K562 (cell line): ENCODE measurements at regions not wholly inside any gene's neighbourhood (a gene's known extent, or its start where the extent isn't known, plus 50 kb on each side); places are given as distances from the start of the nearest gene placed in this dataset.

Experiments
- ATAC-seq: fragments of 200-7000 bp; cut with Tn5 transposase; 3 replicates; pipeline ENCODE4 v1.9.1; 2020; ENCODE audit warnings: moderate library complexity
- BruUV-seq: library from RNA; stranded (reverse); fragments of 400-500 nt; replicated peaks from 2 replicates; lab custom pipeline; 2021; lab: Mats Ljungman, UMichigan
- CTCF ChIA-PET: fragments of 300-600 bp; formaldehyde crosslinking; extraction: SDS; loops from one replicate; lab custom pipeline; 2021; ENCODE audit warnings: low intra/inter-chr PET ratio; lab: Yijun Ruan, JAX
- POLR2A ChIA-PET: fragments of 300-600, 350-650 bp; sonication (Branson Sonifier 250); formaldehyde crosslinking; extraction: SDS; loops from one replicate; lab custom pipeline; 2021; ENCODE audit warnings: antibody characterized with exemption, inconsistent platforms; lab: Yijun Ruan, JAX
- DNase-seq, 4 experiments: peaks; one replicate each; pipeline versions ENCODE4 v3.0.0 to v3.0.0-alpha.2; 2011 to 2018; ENCODE audit warnings: low spot score in 3 of 4, mixed read lengths in 3 of 4; ENCODE audit errors: extremely low read depth in 1 of 4
- FAIRE-seq: peaks from 2 replicates; lab custom pipeline; 2011; peaks lifted over from hg19 to GRCh38; lab: Jason Lieb, UNC
- H2AFZ ChIP-seq: 2 replicates; pipeline ENCODE4 v1.6.0; 2011; ENCODE audit warnings: low read depth, low read length, control low read depth, inconsistent platforms
- H3K27ac ChIP-seq: fragments of 200-600 bp; 3 replicates; pipeline ENCODE4 v1.8.0; 2011; ENCODE audit warnings: low read depth, mild to moderate bottlenecking, control low read depth, inconsistent platforms, low read length, moderate library complexity, mixed read lengths; ENCODE audit errors: extremely low read depth
- H3K27me3 ChIP-seq, 2 experiments: fragments of 300-600 bp in 1 of 2; 2 replicates in 1 of 2; 3 replicates in 1 of 2; pipeline versions ENCODE4 v1.6.0 to v1.8.0; 2011; ENCODE audit warnings: inconsistent platforms in 2 of 2, low read length in 2 of 2, mild to moderate bottlenecking in 1 of 2, mixed read lengths in 1 of 2, moderate library complexity in 1 of 2; ENCODE audit not compliant: control insufficient read depth in 2 of 2, insufficient read depth in 2 of 2
- H3K36me3 ChIP-seq: fragments of 300-600 bp; 3 replicates; pipeline ENCODE4 v1.8.0; 2011; ENCODE audit warnings: mild to moderate bottlenecking, low read length, inconsistent platforms; ENCODE audit not compliant: control insufficient read depth, insufficient read depth
- H3K4me1 ChIP-seq, 2 experiments: fragments of 200-600 bp in 1 of 2; replicated peaks in 1 of 2; 2 replicates in 1 of 2; 3 replicates in 1 of 2; pipeline versions ENCODE4 v1.5.1 to v1.8.0; 2011; ENCODE audit warnings: inconsistent platforms in 2 of 2, low read length in 2 of 2, mild to moderate bottlenecking in 1 of 2, mixed read lengths in 1 of 2, moderate library complexity in 1 of 2; ENCODE audit not compliant: control insufficient read depth in 2 of 2, insufficient read depth in 2 of 2
- H3K4me2 ChIP-seq: 2 replicates; pipeline ENCODE4 v1.6.1; 2011; ENCODE audit warnings: low read length, control low read depth, inconsistent platforms, mixed read lengths; ENCODE audit not compliant: insufficient read depth
- H3K4me3 ChIP-seq: fragments of 200-600 bp; sonication (generic), shearing (Covaris generic); 2 replicates; pipeline ENCODE4 v1.5.1; 2016; ENCODE audit warnings: control low read depth, inconsistent platforms
- H3K79me2 ChIP-seq: fragments of 200-600 bp; 3 replicates; pipeline ENCODE4 v1.8.0; 2011; ENCODE audit warnings: low read length, inconsistent platforms; ENCODE audit not compliant: control insufficient read depth, insufficient read depth
- H3K9ac ChIP-seq, 2 experiments: 2 replicates each; pipeline versions ENCODE4 v1.6.0 to v1.6.1; 2011; ENCODE audit warnings: low read depth in 2 of 2, low read length in 2 of 2, control low read depth in 1 of 2, inconsistent platforms in 1 of 2, mild to moderate bottlenecking in 1 of 2, mixed read lengths in 1 of 2; ENCODE audit not compliant: insufficient read depth in 1 of 2
- H3K9me1 ChIP-seq: one replicate; pipeline ENCODE4 v1.6.0; 2011; ENCODE audit warnings: inconsistent platforms, mild to moderate bottlenecking, low read length, moderate library complexity; ENCODE audit not compliant: control insufficient read depth, insufficient read depth
- H3K9me3 ChIP-seq: replicated peaks from 2 replicates; pipeline ENCODE4 v1.5.1; 2011; ENCODE audit warnings: low read depth, low read length, inconsistent platforms; ENCODE audit not compliant: control insufficient read depth, insufficient read depth
- H4K20me1 ChIP-seq: replicated peaks from 2 replicates; pipeline ENCODE4 v1.6.1; 2011; ENCODE audit warnings: low read length, inconsistent platforms, mixed read lengths; ENCODE audit not compliant: control insufficient read depth, insufficient read depth
- CBX2 ChIP-seq: fragments of 200-600 bp; sonication (generic); IDR thresholded peaks from one replicate; pipeline ENCODE4 v1.6.1; 2012; ENCODE audit warnings: mild to moderate bottlenecking, low read length, inconsistent platforms; ENCODE audit not compliant: insufficient read depth, poor library complexity, severe bottlenecking
- FIP1L1 ChIP-seq: fragments of 200-400 bp; formaldehyde crosslinking; IDR thresholded peaks from 2 replicates; pipeline ENCODE4 v1.6.1; 2018; ENCODE audit warnings: mild to moderate bottlenecking, low read depth, low read length; ENCODE audit not compliant: poor library complexity, severe bottlenecking
- GATA2 ChIP-seq: sonication (generic); formaldehyde crosslinking; IDR thresholded peaks from 2 replicates; pipeline ENCODE4 v1.4.0; 2020; ENCODE audit warnings: mild to moderate bottlenecking, missing genetic modification reagents
- ILK ChIP-seq: fragments of 450-650 bp; IDR thresholded peaks from 2 replicates; pipeline ENCODE4 v1.6.1; 2016; ENCODE audit warnings: missing genetic modification characterization, low read depth, mild to moderate bottlenecking, missing compliant biosample characterization, moderate library complexity, borderline replicate concordance
- KDM5B ChIP-seq: fragments of 200-600 bp; sonication (generic); IDR thresholded peaks from 2 replicates; pipeline ENCODE4 v1.6.1; 2012; ENCODE audit warnings: low read depth, mild to moderate bottlenecking, moderate library complexity, low read length, control low read depth, inconsistent platforms; ENCODE audit not compliant: insufficient replicate concordance
- NR3C1 ChIP-seq: sonication (generic); formaldehyde crosslinking; IDR thresholded peaks from 2 replicates; pipeline ENCODE4 v1.8.1; 2022; ENCODE audit warnings: missing genetic modification reagents
- RBM34 ChIP-seq: fragments of 200-400 bp; formaldehyde crosslinking; IDR thresholded peaks from 2 replicates; pipeline ENCODE4 v1.6.1; 2018; ENCODE audit warnings: low read length, borderline replicate concordance; ENCODE audit not compliant: insufficient read depth
- RHOXF2B ChIP-seq: fragments of 250-450 bp; sonication (Bioruptor Pico); conservative IDR thresholded peaks from 2 replicates; pipeline ENCODE4 v1.5.1; 2021
- STAT5B ChIP-seq: fragments of 250-450 bp; sonication (Bioruptor Pico); IDR thresholded peaks from 2 replicates; pipeline ENCODE4 v1.8.0; 2021; ENCODE audit warnings: mild to moderate bottlenecking, inconsistent platforms
- ZBTB1 ChIP-seq: sonication (generic); formaldehyde crosslinking; IDR thresholded peaks from 2 replicates; pipeline ENCODE4 v1.8.1; 2023; ENCODE audit warnings: missing genetic modification reagents, low read depth, mild to moderate bottlenecking, borderline replicate concordance
- ZNF274 ChIP-seq: IDR thresholded peaks from 2 replicates; pipeline ENCODE4 v1.6.1; 2011; ENCODE audit warnings: low read depth, mild to moderate bottlenecking, low read length, moderate library complexity, borderline replicate concordance
- ZNF436 ChIP-seq: fragments of 250-450, 450-650 bp; sonication (Bioruptor Pico); formaldehyde crosslinking; IDR thresholded peaks from 2 replicates; pipeline ENCODE4 v1.7.0; 2020; ENCODE audit warnings: mild to moderate bottlenecking
- WGBS: fragments of 100-300 bp; shearing (Covaris generic); methylation state at CpG from one replicate; pipeline ENCODE4 v1.1.6; 2016; ENCODE audit warnings: low coverage, mixed read lengths; ENCODE audit not compliant: insufficient coverage; ENCODE audit errors: missing lambda C conversion rate; 5-methylcytosine and 5-hydroxymethylcytosine counted together
- in situ Hi-C: fragments of 300-500 bp; cut with MboI; formaldehyde crosslinking; loops from 4 replicates; pipeline ENCODE4 v1.15.0; 2018; ENCODE audit warnings: inconsistent platforms, mixed read lengths
- intact Hi-C: fragments of 100-400 bp; cut with micrococcal nuclease; formaldehyde crosslinking; loops from 2 replicates; pipeline ENCODE4 v1.14.2; 2022
- TF ChIP-seq, protein P1 (sequence below), 2 experiments: fragments of 450-650 bp in 1 of 2; sonication (generic) in 1 of 2; formaldehyde crosslinking; conservative IDR thresholded peaks; 2 replicates each; pipeline versions ENCODE4 v1.4.0 to v1.8.1; 2020 to 2022; ENCODE audit warnings: mild to moderate bottlenecking in 1 of 2, missing genetic modification reagents in 1 of 2
- TF ChIP-seq, protein P2 (sequence below): fragments of 250-450 bp; sonication (Bioruptor Pico); IDR thresholded peaks from 2 replicates; pipeline ENCODE4 v1.8.0; 2021; ENCODE audit warnings: borderline replicate concordance, mild to moderate bottlenecking, moderate library complexity; ENCODE audit not compliant: poor library complexity, severe bottlenecking
- TF ChIP-seq, protein P3 (sequence below): fragments of 450-650 bp; IDR thresholded peaks from 2 replicates; pipeline ENCODE4 v1.6.1; 2016; ENCODE audit warnings: mild to moderate bottlenecking
- TF ChIP-seq, protein P4 (sequence below), 2 experiments: fragments of 450-650 bp; IDR thresholded peaks; 2 replicates each; pipeline ENCODE4 v1.6.1; 2016

DNA sequence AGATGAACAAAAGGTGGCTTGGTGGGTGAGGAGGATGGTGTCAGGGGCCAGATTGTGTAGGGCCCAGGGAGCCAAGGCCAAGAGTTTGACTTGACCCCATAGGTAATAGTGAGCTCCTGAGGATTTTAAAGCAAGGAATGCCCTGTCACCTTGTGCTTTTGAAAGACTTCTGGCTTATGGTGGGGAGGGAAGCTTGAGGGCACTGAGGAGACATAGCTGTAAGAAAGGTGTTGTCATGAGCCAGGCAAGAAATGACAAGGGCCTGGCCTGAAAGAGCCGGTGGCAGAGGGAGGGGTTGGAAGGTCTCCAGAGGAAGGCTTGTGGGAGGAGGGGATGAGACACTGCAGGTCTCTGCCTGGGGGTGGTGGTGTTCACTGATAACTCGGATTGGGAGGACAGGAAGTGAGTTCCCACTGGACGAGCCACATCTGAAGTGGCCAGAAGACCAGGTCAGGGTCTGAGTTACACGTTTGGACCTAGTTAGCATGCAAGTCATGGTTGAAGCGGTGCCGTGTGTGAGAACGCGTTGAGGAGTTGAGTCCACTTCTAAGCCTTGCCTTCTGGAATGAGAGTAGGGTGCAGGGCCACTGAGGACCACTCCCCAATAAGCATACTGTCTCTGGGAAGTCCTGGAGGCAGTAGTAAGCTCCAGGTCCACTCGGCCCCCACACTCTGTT, 64.3 kb downstream of the TET3 start:
- Histone ChIP-seq H2AFZ (peak overlapping the region; percentile 70), H3K79me2 (peaks cover 59% of the 10 kb centered on the region), H3K4me1 (peaks cover 41 to 57% of the 10 kb centered on the region in 2 experiments), H3K9me1 (peaks cover 5% of the 10 kb centered on the region), H3K4me3 (no peak overlapping the region; the same call in 1 of the 2 replicates), H3K4me2 (peak overlapping the region; percentile 85), H4K20me1 (no peaks in the 10 kb centered on the region), H3K36me3 (peaks cover 38% of the 10 kb centered on the region), H3K9ac (peak overlapping the region; percentile 71 to 72; a peak in 3 of 4 replicates), H3K9me3 (no peaks in the 10 kb centered on the region), H3K27ac (peak overlapping the region; percentile 95), H3K27me3 (no peaks in the 10 kb centered on the region)
- no TSS peak for BruUV-seq
- 0% methylated on average over 9 of the region's 9 CpGs for WGBS
- peak; percentile 95 for ATAC-seq
- ChIA-PET CTCF (no interaction called here), POLR2A (interaction anchor here (0.6 to 1.4 kb wide), 9 partner anchors 10 to 209 kb away, joined by 3 to 5 read pairs (median 3); no protein-coding TSS in a partner anchor)
- peak; percentile 86 to 97 (median 92) for DNase-seq
- in situ Hi-C loops = no loop called here
- intact Hi-C loops = loop anchor here (1.0 kb wide), 1 partner anchor 28 kb away; no protein-coding TSS in a partner anchor
- peak; percentile 98 for FAIRE-seq
- peak; percentile 62 for TF ChIP-seq GATA2 (CRISPR knock-in tag)
- no peak for TF ChIP-seq RBM34
- TF ChIP-seq NR3C1 (CRISPR knock-in tag) = no peak
- TF ChIP-seq, protein P1, sequence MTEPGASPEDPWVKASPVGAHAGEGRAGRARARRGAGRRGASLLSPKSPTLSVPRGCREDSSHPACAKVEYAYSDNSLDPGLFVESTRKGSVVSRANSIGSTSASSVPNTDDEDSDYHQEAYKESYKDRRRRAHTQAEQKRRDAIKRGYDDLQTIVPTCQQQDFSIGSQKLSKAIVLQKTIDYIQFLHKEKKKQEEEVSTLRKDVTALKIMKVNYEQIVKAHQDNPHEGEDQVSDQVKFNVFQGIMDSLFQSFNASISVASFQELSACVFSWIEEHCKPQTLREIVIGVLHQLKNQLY (CRISPR knock-in tag; conservative IDR thresholded peaks at IDR 0.05) = 0 out of 4 replicates have a peak, but pooled peaks of 1 of the 2 experiments have one; percentile 57
- TF ChIP-seq FIP1L1 = no peak
- TF ChIP-seq, protein P2, sequence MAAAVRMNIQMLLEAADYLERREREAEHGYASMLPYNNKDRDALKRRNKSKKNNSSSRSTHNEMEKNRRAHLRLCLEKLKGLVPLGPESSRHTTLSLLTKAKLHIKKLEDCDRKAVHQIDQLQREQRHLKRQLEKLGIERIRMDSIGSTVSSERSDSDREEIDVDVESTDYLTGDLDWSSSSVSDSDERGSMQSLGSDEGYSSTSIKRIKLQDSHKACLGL (CRISPR knock-in tag) = no peak
- TF ChIP-seq STAT5B (CRISPR knock-in tag) = no peak
- no peak for TF ChIP-seq ZNF436 (CRISPR knock-in tag)
- TF ChIP-seq RHOXF2B (CRISPR knock-in tag) = no peak
- TF ChIP-seq ZBTB1 (CRISPR knock-in tag) = no peak
- no peak for TF ChIP-seq ZNF274
- TF ChIP-seq KDM5B = no peak
- TF ChIP-seq ILK (tag) = no peak
- no peak for TF ChIP-seq CBX2
- TF ChIP-seq, protein P3, sequence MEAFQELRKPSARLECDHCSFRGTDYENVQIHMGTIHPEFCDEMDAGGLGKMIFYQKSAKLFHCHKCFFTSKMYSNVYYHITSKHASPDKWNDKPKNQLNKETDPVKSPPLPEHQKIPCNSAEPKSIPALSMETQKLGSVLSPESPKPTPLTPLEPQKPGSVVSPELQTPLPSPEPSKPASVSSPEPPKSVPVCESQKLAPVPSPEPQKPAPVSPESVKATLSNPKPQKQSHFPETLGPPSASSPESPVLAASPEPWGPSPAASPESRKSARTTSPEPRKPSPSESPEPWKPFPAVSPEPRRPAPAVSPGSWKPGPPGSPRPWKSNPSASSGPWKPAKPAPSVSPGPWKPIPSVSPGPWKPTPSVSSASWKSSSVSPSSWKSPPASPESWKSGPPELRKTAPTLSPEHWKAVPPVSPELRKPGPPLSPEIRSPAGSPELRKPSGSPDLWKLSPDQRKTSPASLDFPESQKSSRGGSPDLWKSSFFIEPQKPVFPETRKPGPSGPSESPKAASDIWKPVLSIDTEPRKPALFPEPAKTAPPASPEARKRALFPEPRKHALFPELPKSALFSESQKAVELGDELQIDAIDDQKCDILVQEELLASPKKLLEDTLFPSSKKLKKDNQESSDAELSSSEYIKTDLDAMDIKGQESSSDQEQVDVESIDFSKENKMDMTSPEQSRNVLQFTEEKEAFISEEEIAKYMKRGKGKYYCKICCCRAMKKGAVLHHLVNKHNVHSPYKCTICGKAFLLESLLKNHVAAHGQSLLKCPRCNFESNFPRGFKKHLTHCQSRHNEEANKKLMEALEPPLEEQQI = peak; percentile 47; the same call in 1 of the 2 replicates
- TF ChIP-seq, protein P4, sequence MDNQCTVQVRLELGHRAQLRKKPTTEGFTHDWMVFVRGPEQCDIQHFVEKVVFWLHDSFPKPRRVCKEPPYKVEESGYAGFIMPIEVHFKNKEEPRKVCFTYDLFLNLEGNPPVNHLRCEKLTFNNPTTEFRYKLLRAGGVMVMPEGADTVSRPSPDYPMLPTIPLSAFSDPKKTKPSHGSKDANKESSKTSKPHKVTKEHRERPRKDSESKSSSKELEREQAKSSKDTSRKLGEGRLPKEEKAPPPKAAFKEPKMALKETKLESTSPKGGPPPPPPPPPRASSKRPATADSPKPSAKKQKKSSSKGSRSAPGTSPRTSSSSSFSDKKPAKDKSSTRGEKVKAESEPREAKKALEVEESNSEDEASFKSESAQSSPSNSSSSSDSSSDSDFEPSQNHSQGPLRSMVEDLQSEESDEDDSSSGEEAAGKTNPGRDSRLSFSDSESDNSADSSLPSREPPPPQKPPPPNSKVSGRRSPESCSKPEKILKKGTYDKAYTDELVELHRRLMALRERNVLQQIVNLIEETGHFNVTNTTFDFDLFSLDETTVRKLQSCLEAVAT (IDR thresholded peaks at IDR 0.05) = peak in 1 of 2 experiments; percentile 52; a peak in 1 of 4 replicates
